ENCODE measurements at regions not wholly inside any gene's neighbourhood (a gene's known extent, or its start where the extent isn't known, plus 50 kb on each side); places are given as distances from the start of the nearest gene placed in this dataset.
"Not testable (repeated sequence)": the region's sequence is repeated elsewhere in the genome, so short reads cannot be mapped to it uniquely, and the experiment has no call there.

GRCh38 chr5:145463634-145464033 is 371.5 kb downstream of the PRELID2 start:
- Histone ChIP-seq H3K9ac (ENCODE audit: low read depth, low read length) (no peak overlapping the region), H3K4me3 (ENCODE audit: low read length) (no peak overlapping the region), H3K27ac (ENCODE audit: low read depth, low read length) (no peak overlapping the region), H3K9me3 (ENCODE audit: insufficient read depth, low read depth, low read length) (no peaks in the 10 kb centered on the region), H3K27me3 (ENCODE audit: insufficient read depth, low read length) (no peaks in the 10 kb centered on the region), H3K36me3 (ENCODE audit: insufficient read depth, low read length) (no peaks in the 10 kb centered on the region), H3K4me1 (ENCODE audit: insufficient read depth, low read length) (no peaks in the 10 kb centered on the region)
- 80% methylated on average over 1 of the region's 1 CpG for WGBS

- no peaks in the 10 kb centered on the region for H3K4me1 ChIP-seq (ENCODE audit: insufficient read depth, low read length)
- no peak overlapping the region for H3K9ac ChIP-seq (ENCODE audit: low read depth, low read length)
- H3K4me3 ChIP-seq (ENCODE audit: low read length), result no peak overlapping the region
- H3K36me3 ChIP-seq (ENCODE audit: insufficient read depth, low read length), result no peaks in the 10 kb centered on the region
- WGBS, result 98% methylated on average over 3 of the region's 3 CpGs
- H3K27ac ChIP-seq (ENCODE audit: low read depth, low read length), result no peak overlapping the region
- H3K27me3 ChIP-seq (ENCODE audit: insufficient read depth, low read length), result no peaks in the 10 kb centered on the region
- H3K9me3 ChIP-seq (ENCODE audit: insufficient read depth, low read depth, low read length), result no peaks in the 10 kb centered on the region
These were observed 372.6 kb downstream of the PRELID2 start for GRCh38 chr5:145462525-145462924.

GRCh38 chr5:145450286-145450885 is 384.8 kb downstream of the PRELID2 start:
- no peaks in the 10 kb centered on the region for H3K27me3 ChIP-seq (ENCODE audit: insufficient read depth, low read length)
- no peak overlapping the region for H3K4me3 ChIP-seq (ENCODE audit: low read length)
- WGBS, result 74% methylated on average over 5 of the region's 5 CpGs
- no peaks in the 10 kb centered on the region for H3K4me1 ChIP-seq (ENCODE audit: insufficient read depth, low read length)
- no peak overlapping the region for H3K9ac ChIP-seq (ENCODE audit: low read depth, low read length)
- no peaks in the 10 kb centered on the region for H3K9me3 ChIP-seq (ENCODE audit: insufficient read depth, low read depth, low read length)
- no peaks in the 10 kb centered on the region for H3K36me3 ChIP-seq (ENCODE audit: insufficient read depth, low read length)
- H3K27ac ChIP-seq (ENCODE audit: low read depth, low read length), result no peak overlapping the region

GRCh38 chr5:145449794-145450193 is 385.3 kb downstream of the PRELID2 start:
- Histone ChIP-seq H3K27ac (ENCODE audit: low read depth, low read length) (no peak overlapping the region), H3K4me3 (ENCODE audit: low read length) (no peak overlapping the region), H3K9me3 (ENCODE audit: insufficient read depth, low read depth, low read length) (no peaks in the 10 kb centered on the region), H3K9ac (ENCODE audit: low read depth, low read length) (no peak overlapping the region), H3K27me3 (ENCODE audit: insufficient read depth, low read length) (no peaks in the 10 kb centered on the region), H3K4me1 (ENCODE audit: insufficient read depth, low read length) (no peaks in the 10 kb centered on the region), H3K36me3 (ENCODE audit: insufficient read depth, low read length) (no peaks in the 10 kb centered on the region)
- WGBS, result 91% methylated on average over 4 of the region's 4 CpGs

- H3K27ac ChIP-seq (ENCODE audit: low read depth, low read length); H3K36me3 ChIP-seq (ENCODE audit: insufficient read depth, low read length); H3K4me1 ChIP-seq (ENCODE audit: insufficient read depth, low read length); H3K9me3 ChIP-seq (ENCODE audit: insufficient read depth, low read depth, low read length); H3K4me3 ChIP-seq (ENCODE audit: low read length); H3K9ac ChIP-seq (ENCODE audit: low read depth, low read length); H3K27me3 ChIP-seq (ENCODE audit: insufficient read depth, low read length): not testable (repeated sequence)
- WGBS, result 98% methylated on average over 2 of the region's 3 CpGs
These were observed 388.3 kb downstream of the PRELID2 start for GRCh38 chr5:145446875-145447274.

- 95% methylated on average over 5 of the region's 5 CpGs for WGBS
These were observed 388.7 kb downstream of the PRELID2 start for GRCh38 chr5:145446412-145446811.

GRCh38 chr5:145445027-145445426 is 390.1 kb downstream of the PRELID2 start:
- Histone ChIP-seq H3K9me3 (ENCODE audit: insufficient read depth, low read depth, low read length) (no peaks in the 10 kb centered on the region), H3K9ac (ENCODE audit: low read depth, low read length) (no peak overlapping the region), H3K4me3 (ENCODE audit: low read length) (no peak overlapping the region), H3K27ac (ENCODE audit: low read depth, low read length) (no peak overlapping the region), H3K27me3 (ENCODE audit: insufficient read depth, low read length) (no peaks in the 10 kb centered on the region), H3K4me1 (ENCODE audit: insufficient read depth, low read length) (no peaks in the 10 kb centered on the region), H3K36me3 (ENCODE audit: insufficient read depth, low read length) (no peaks in the 10 kb centered on the region)
- WGBS, result 92% methylated on average over 2 of the region's 2 CpGs

More at GRCh38 chr5:145446412-145446811, 388.7 kb downstream of the PRELID2 start:
- H3K27ac ChIP-seq (ENCODE audit: low read depth, low read length), result no peak overlapping the region
- no peaks in the 10 kb centered on the region for H3K9me3 ChIP-seq (ENCODE audit: insufficient read depth, low read depth, low read length)
- H3K4me3 ChIP-seq (ENCODE audit: low read length), result no peak overlapping the region
- no peaks in the 10 kb centered on the region for H3K27me3 ChIP-seq (ENCODE audit: insufficient read depth, low read length)
- H3K4me1 ChIP-seq (ENCODE audit: insufficient read depth, low read length), result no peaks in the 10 kb centered on the region
- H3K36me3 ChIP-seq (ENCODE audit: insufficient read depth, low read length), result no peaks in the 10 kb centered on the region
- no peak overlapping the region for H3K9ac ChIP-seq (ENCODE audit: low read depth, low read length)

- Histone ChIP-seq H3K9me3 (ENCODE audit: insufficient read depth, low read depth, low read length) (no peaks in the 10 kb centered on the region), H3K27me3 (ENCODE audit: insufficient read depth, low read length) (no peaks in the 10 kb centered on the region), H3K9ac (ENCODE audit: low read depth, low read length) (no peak overlapping the region), H3K4me3 (ENCODE audit: low read length) (no peak overlapping the region), H3K36me3 (ENCODE audit: insufficient read depth, low read length) (no peaks in the 10 kb centered on the region), H3K4me1 (ENCODE audit: insufficient read depth, low read length) (peaks cover 3% of the 10 kb centered on the region; the same call in 1 of the 2 replicates), H3K27ac (ENCODE audit: low read depth, low read length) (no peak overlapping the region)
- WGBS, result 97% methylated on average over 4 of the region's 4 CpGs
These were observed 391.2 kb downstream of the PRELID2 start for GRCh38 chr5:145443964-145444363.

- Histone ChIP-seq H3K27me3 (ENCODE audit: insufficient read depth, low read length) (no peaks in the 10 kb centered on the region), H3K36me3 (ENCODE audit: insufficient read depth, low read length) (no peaks in the 10 kb centered on the region), H3K9ac (ENCODE audit: low read depth, low read length) (no peak overlapping the region), H3K4me1 (ENCODE audit: insufficient read depth, low read length) (peaks cover 7% of the 10 kb centered on the region; the same call in 1 of the 2 replicates), H3K27ac (ENCODE audit: low read depth, low read length) (no peak overlapping the region), H3K4me3 (ENCODE audit: low read length) (no peak overlapping the region), H3K9me3 (ENCODE audit: insufficient read depth, low read depth, low read length) (no peaks in the 10 kb centered on the region)
- 95% methylated on average over 2 of the region's 2 CpGs for WGBS
These were observed 391.8 kb downstream of the PRELID2 start for GRCh38 chr5:145443366-145443765.

- WGBS, result 89% methylated on average over 3 of the region's 6 CpGs
- not testable (repeated sequence) for H3K36me3 ChIP-seq (ENCODE audit: insufficient read depth, low read length); H3K27ac ChIP-seq (ENCODE audit: low read depth, low read length); H3K27me3 ChIP-seq (ENCODE audit: insufficient read depth, low read length); H3K9me3 ChIP-seq (ENCODE audit: insufficient read depth, low read depth, low read length); H3K9ac ChIP-seq (ENCODE audit: low read depth, low read length); H3K4me3 ChIP-seq (ENCODE audit: low read length)
- H3K4me1 ChIP-seq (ENCODE audit: insufficient read depth, low read length), result peaks cover 14% of the 10 kb centered on the region; the same call in 1 of the 2 replicates
These were observed 392.5 kb downstream of the PRELID2 start for GRCh38 chr5:145442661-145443060.

GRCh38 chr5:145441228-145441627 is 393.9 kb downstream of the PRELID2 start:
- Histone ChIP-seq H3K9me3 (ENCODE audit: insufficient read depth, low read depth, low read length) (no peaks in the 10 kb centered on the region), H3K27ac (ENCODE audit: low read depth, low read length) (no peak overlapping the region), H3K36me3 (ENCODE audit: insufficient read depth, low read length) (no peaks in the 10 kb centered on the region), H3K27me3 (ENCODE audit: insufficient read depth, low read length) (no peaks in the 10 kb centered on the region), H3K4me1 (ENCODE audit: insufficient read depth, low read length) (peaks cover 19% of the 10 kb centered on the region; the same call in 1 of the 2 replicates), H3K9ac (ENCODE audit: low read depth, low read length) (no peak overlapping the region), H3K4me3 (ENCODE audit: low read length) (no peak overlapping the region)

- no peak overlapping the region for H3K9ac ChIP-seq (ENCODE audit: low read depth, low read length)
- no peaks in the 10 kb centered on the region for H3K9me3 ChIP-seq (ENCODE audit: insufficient read depth, low read depth, low read length)
- H3K27me3 ChIP-seq (ENCODE audit: insufficient read depth, low read length), result no peaks in the 10 kb centered on the region
- 93% methylated on average over 3 of the region's 3 CpGs for WGBS
- no peak overlapping the region for H3K4me3 ChIP-seq (ENCODE audit: low read length)
- no peak overlapping the region for H3K27ac ChIP-seq (ENCODE audit: low read depth, low read length)
- peaks cover 25% of the 10 kb centered on the region for H3K4me1 ChIP-seq (ENCODE audit: insufficient read depth, low read length)
- no peaks in the 10 kb centered on the region for H3K36me3 ChIP-seq (ENCODE audit: insufficient read depth, low read length)
These were observed 397.5 kb downstream of the PRELID2 start for GRCh38 chr5:145437627-145438026.

Measured in HUES64 (cell line).